ENCODE measurements at regions not wholly inside any gene's neighbourhood (a gene's known extent, or its start where the extent isn't known, plus 50 kb on each side); places are given as distances from the start of the nearest gene placed in this dataset.

DNA sequence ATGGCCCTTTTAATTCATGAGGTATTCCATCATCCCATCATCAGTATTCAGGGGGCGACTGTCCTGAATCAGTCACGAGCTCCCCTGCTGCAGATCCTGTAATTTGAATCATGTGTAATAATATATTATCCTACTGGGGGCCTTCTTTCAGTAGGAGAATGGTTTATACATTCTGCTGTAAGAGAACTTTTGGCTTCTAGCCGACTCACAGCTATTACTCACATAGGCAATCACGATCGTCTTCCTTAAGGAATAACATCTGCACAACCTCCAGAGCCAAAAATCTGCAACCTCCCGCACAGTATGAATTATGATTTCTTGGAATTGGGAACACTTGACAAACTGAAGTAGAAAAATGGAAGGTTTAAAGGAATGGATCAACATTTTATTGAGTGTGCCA, 343.0 kb downstream of the USP25 start:
- no peak for DNase-seq (ENCODE audit: low read depth)

DNA sequence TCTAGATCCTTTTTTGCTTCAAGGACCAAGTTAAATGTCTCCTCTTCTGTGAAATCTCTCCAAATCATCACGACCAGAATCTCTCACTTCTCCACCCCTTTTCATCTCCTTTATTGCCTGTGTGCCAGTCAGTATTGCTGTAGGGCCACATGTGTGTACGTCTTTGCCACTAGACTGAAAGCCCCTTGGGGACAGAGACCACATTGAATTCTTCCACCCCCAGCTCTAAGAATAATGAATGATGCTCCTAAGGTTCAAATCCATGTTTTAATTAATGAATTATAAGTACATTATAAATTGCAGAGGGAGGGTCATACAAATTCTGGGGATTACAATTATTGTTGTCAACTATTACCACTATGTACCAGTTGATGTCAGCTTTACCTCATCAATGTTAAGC, 343.8 kb downstream of the USP25 start:
- DNase-seq (ENCODE audit: low read depth), result no peak

DNA sequence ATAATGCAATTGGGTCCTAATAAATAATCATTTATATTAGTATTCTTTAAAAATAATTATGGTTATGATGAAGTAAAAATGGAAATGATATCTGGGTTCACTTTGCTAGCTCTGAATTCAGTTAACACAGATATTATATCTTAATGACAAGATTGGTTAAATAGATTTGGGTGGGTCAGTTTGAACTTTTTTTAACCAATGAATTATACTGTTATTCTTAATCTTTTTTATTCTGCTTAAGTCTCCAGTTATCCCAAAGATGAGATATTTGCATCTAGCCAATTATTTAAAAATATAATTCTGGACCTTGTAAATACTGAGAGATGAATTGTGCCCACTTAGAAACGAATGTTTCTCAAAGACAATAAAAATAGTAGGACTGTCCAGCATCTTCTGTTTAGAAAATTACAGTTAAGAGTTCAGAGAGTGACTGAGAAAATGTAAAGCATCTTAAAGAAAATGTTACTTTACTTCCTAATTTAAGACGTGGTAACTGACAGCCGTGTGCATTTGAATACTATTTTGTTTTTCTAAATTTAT, 345.2 kb downstream of the USP25 start:
- DNase-seq (ENCODE audit: low read depth), result no peak

- no peak for DNase-seq (ENCODE audit: low read depth)
Measured at GRCh38 chr21:16075649-16076282, 346.0 kb downstream of the USP25 start.

DNA sequence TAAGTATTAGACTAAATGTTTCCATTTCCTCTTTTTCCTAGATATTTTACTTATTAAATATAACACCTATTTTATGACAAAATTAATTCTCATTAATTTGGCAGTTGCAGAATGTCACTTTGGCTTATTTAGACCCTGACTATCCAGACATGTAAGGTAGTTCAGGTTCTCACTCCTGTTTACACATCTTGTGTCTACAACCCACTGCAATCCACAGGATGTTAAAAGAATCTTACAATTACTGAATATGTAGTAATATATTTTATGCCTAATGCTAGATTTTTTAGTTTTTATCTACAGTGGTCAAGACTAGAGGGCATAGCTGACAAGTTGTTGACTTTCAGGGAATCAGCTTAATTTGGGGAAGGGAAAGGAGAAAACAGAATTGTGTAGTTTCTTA, 346.7 kb downstream of the USP25 start:
- no peak for DNase-seq (ENCODE audit: low read depth)

DNA sequence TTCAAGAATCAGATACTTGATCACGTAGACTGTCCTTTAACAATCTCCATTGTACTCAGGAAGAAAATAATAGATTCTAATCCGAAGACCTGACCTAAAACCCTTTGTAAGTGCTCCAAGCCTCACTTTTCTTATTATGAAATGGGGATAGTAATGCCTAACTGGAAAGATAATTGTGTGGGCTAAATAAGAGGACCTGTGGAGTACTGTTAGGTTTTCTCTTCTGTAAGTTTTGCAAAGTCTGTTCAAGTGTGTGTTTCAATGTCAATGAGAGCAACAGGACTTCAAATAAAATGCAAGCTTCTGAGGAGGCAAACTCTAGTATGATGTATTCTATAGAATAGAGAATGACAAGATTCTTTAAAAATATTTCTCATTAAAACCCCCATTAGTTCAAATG, 348.6 kb downstream of the USP25 start:
- DNase-seq (ENCODE audit: low read depth), result no peak

DNA sequence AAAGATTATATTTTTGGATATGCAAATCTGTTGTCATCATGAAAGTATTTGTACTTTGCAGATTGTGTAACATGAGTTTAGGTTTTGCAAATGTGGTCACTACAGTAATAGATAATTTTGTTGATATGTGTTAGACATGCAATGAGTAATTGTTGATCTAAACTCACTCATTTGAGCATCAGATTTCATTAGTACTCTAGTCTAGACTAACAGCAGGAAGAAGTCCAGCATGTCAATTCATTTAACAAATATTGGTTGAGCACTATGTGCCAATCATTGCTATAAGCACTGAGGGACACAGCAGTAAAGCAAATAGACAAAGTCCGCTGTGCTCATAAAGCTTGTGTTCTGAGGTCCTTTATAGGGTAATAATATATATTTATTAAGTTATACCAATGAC, 350.0 kb downstream of the USP25 start:
- no peak for DNase-seq (ENCODE audit: low read depth)

GRCh38 chr21:16081304-16081703, 351.5 kb downstream of the USP25 start:
- no peak for DNase-seq (ENCODE audit: low read depth)

DNA sequence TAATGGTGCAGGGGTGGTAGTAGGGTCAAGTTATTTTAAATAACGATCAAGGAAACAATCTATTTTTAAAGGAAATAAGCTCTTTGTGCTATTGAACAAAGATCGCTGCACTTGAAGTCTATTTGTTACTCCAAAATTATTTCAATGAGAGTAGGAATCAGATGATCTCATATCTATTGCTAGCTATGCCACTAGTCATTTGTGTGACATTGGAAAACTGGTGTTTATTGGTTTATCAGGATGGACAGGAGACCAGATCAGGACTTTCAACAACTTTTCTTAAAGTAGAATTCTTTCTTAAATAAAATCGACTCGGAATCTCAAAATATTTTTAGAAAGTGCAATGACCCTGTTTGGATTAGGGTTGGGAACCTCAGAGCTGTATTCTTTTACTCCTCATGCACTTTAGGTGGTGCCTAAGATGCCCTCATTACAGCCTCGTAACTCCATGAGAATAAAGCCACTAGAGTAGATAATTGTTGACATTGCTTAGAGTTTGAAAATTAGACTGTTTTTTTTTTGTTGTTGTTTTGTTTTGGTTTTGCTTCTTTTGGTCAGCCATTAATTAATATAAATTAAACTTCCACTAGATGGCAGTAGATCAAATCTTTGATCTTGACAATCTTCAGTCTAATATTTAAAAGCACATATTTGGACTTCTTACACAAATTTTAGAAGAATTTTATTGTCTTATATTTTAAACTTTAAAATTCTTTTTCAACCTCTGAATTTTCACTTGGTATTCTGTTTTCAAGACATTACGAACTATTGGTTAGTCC, 352.4 kb downstream of the USP25 start:
- DNase-seq (ENCODE audit: low read depth), result no peak

- DNase-seq (ENCODE audit: low read depth), result no peak
Measured at GRCh38 chr21:16084776-16085364, 355.1 kb downstream of the USP25 start.

GRCh38 chr21:16085421-16085820, 355.6 kb downstream of the USP25 start:
- DNase-seq (ENCODE audit: low read depth), result no peak

GRCh38 chr21:16086121-16086520, 356.3 kb downstream of the USP25 start:
- no peak for DNase-seq (ENCODE audit: low read depth)

DNA sequence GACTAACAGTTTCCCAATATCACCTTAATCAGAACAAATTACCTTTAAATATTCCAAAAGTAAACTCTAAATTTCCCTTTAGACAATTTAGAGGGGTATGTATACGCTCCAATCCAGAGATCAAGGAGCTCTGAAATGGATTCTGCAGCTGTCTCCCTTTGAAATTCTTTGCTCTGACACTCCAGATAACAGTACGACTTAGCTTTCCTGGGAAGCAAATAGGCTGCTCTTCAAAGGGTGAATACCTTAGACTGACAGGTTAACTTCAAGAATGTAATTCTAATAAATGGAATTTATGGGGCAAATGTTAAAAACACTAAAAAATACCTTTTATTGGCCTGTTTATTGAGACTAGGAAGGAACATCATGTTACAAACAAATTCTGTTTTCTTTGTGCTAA, 357.2 kb downstream of the USP25 start:
- no peak for DNase-seq (ENCODE audit: low read depth)

DNA sequence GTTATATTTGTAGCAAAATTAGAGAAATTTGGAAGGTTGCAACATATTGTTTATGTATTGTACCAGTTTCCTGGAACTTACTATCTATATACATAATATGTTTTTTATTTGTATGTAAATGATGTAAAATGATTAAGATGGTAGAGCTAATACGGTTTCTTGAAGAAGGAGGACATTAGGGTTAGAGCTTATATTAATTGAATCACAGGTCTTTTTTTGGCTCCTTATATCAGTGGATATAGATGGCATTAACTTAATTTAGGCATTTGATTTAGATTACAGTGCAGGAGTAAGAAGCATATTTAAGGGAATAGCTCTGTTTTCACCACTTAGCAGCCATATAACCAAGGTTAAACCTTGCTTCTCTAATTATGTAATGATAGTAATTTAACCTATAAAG, 357.7 kb downstream of the USP25 start:
- no peak for DNase-seq (ENCODE audit: low read depth)

- DNase-seq (ENCODE audit: low read depth), result no peak
Measured at GRCh38 chr21:16088056-16088455, 358.3 kb downstream of the USP25 start.

- DNase-seq (ENCODE audit: low read depth), result no peak
Measured at GRCh38 chr21:16095005-16095404, 365.2 kb downstream of the USP25 start.

DNA sequence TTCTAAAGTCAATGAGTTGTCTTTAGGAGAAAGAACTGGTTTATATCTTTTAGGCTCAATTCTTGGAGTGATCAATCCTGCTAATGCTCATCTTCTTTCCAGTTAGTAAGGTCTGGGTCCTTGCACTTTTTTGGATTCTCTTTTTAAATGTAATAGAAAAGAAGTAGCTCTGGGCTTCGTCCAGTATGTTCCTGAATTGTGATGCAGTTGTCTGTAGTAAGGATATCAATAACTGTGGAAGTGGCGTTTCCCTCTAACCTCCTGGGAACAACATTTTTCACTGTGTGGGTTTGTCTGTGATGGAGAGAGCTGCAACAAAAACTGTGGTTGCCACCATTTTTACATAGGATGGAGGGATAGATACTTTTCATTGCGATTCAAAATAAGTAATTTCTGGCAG, 367.2 kb downstream of the USP25 start:
- no peak for DNase-seq (ENCODE audit: low read depth)

DNA sequence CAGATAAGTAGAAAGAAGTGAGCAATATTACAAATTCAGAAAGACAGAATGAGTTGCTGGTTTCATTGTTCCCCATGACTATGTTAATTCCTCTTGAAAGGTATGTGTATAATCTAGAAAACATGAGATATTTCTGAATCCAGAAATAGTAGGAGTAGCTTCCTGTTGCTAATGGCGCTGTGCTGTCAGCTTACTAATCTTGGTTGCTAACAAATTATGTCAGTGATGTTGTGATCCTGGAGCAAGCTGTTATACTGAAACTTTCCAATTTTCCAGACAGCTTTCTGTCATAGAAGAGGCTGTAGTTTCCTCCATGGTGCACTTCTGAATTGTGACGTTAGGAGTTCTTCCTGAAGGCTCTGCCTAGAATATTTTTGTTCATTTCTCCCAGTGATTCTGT, 372.3 kb downstream of the USP25 start:
- DNase-seq (ENCODE audit: low read depth), result no peak

- no peak for DNase-seq (ENCODE audit: low read depth)
Measured at GRCh38 chr21:16108561-16109075, 378.8 kb downstream of the USP25 start.

DNA sequence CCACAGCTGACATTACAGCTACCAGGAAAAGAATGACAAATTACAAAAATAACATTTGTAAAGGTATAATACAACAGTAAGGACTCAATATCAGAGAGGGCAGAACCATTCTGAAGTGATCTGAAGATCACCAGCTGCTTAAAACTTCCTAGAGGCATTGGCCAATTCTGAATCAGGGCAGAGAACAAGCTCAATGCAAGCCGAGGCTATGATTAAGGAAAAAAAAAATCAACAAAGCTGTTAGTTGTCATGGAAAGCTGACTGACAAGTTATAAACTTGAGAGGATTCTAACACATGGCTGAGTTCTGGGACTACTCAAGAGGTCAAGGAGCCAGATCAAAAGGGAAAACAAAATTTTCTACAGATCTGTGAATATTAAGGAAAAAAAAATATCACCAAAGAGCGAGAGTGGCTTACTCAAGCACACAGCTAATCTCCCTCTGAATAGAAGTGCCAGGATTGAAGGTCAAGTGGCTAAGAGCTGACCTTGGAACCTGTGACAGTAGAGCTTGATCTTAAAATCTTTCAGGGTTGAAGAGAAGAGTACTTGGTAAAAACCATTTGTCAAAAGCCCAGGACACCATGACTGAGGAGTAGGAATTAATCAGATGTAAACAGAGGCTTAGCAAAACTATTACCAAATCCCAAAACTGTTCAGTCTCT, 383.4 kb downstream of the USP25 start:
- no peak for DNase-seq (ENCODE audit: low read depth)

DNA sequence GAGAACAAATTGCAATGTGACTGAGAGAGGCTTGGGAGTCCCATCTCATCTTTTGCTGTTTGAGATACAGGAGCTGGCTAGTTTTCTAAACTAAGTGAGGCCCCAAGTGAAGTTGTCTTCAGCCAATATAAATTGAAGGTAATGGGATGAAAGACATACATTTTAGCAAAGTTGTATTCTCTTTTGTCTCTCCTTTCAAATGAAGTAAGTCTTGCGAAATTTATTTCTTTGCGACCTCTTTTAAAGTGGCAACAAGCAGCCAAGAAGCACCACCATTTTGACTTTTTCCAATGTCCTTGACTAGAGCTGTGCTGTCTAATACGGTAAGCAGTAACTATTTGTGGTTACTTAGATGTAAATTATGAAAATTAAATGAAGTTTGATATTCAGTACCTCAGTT, 385.7 kb downstream of the USP25 start:
- no peak for DNase-seq (ENCODE audit: low read depth)

- DNase-seq (ENCODE audit: low read depth), result no peak
Measured at GRCh38 chr21:16116069-16116468, 386.3 kb downstream of the USP25 start.

DNA sequence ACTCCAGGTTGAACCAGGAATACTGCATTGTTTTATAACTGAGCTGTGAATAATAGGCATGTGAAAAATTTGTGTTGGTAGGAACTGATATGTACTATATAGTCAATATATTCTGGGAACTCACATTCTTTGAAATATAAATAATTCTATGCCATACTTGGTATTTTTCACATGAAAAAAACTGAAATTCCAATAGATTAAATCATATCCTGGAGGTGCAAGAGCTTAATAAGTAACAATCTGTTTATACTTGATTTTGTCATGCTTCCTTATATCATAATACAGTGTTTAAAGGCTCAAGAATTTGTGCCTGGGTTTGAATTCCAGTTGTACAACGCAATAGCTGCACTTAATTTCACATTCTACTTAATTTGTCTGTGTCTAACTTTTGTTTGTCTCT, 387.0 kb downstream of the USP25 start:
- no peak for DNase-seq (ENCODE audit: low read depth)

Measured in stimulated activated CD8-positive, alpha-beta memory T cell treated with anti-CD3 and anti-CD28 coated beads, Interleukin-12 subunit alpha, Interleukin-12 subunit beta, amount 100 ng/mL, for 1 hour (primary cell).